Gastroesophageal sphincter (tissue), 3 donors: ENCODE measurements at regions not wholly inside any gene's neighbourhood (a gene's known extent, or its start where the extent isn't known, plus 50 kb on each side); places are given as distances from the start of the nearest gene placed in this dataset.

ENCODE experiments used
- POLR2AphosphoS5 ChIP-seq: sonication (generic); formaldehyde crosslinking; IDR thresholded peaks from one replicate; pipeline ENCODE4 v1.6.1; 2017; ENCODE audit warnings: antibody characterized with exemption
- TF ChIP-seq, protein P1 (sequence below), 4 experiments: fragments of 200-600 bp in 2 of 4; fragments of 450-650 bp in 2 of 4; sonication (generic) in 1 of 4; IDR thresholded peaks; one replicate each; pipeline ENCODE4 v1.5.1; 2017 to 2019; ENCODE audit warnings: antibody characterized with exemption in 4 of 4, mild to moderate bottlenecking in 2 of 4, moderate library complexity in 2 of 4

DNA sequence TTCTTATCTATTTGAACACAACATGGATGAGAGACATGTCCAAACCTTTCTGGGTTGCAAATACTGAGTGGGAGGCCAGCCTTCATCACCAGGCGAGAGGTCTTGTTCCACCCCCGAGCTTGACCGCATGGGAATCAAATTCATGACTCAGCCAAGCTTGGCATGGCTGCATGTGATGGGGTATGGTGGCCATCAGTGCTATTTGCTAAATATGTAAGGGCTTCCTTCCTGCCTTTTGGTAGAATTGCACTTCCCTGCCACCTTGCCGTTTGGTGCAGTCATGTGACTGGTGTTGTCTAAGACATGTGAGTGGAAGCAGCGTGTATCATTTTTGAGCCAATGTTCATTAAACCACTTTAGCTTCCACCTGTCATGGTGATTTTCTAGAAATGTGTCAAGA lies 508.9 kb upstream of the SULF2 start:
- TF ChIP-seq, protein P1, sequence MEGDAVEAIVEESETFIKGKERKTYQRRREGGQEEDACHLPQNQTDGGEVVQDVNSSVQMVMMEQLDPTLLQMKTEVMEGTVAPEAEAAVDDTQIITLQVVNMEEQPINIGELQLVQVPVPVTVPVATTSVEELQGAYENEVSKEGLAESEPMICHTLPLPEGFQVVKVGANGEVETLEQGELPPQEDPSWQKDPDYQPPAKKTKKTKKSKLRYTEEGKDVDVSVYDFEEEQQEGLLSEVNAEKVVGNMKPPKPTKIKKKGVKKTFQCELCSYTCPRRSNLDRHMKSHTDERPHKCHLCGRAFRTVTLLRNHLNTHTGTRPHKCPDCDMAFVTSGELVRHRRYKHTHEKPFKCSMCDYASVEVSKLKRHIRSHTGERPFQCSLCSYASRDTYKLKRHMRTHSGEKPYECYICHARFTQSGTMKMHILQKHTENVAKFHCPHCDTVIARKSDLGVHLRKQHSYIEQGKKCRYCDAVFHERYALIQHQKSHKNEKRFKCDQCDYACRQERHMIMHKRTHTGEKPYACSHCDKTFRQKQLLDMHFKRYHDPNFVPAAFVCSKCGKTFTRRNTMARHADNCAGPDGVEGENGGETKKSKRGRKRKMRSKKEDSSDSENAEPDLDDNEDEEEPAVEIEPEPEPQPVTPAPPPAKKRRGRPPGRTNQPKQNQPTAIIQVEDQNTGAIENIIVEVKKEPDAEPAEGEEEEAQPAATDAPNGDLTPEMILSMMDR (IDR thresholded peaks at IDR 0.05) = no peak
- no peak for TF ChIP-seq POLR2AphosphoS5
